Esophagus muscularis mucosa (tissue), 4 donors: ENCODE measurements at regions not wholly inside any gene's neighbourhood (a gene's known extent, or its start where the extent isn't known, plus 50 kb on each side); places are given as distances from the start of the nearest gene placed in this dataset.

Experiments
- DNase-seq: peaks from one replicate; pipeline ENCODE4 v3.0.0-alpha.2; 2017; ENCODE audit errors: extremely low spot score
- H3K27ac ChIP-seq, 4 donors: fragments of 200-600 bp; sonication (generic); replicated peaks in 1 of 4; 1 replicate in 3 of 4; 2 replicates in 1 of 4; pipeline ENCODE4 v1.5.1; 2016 to 2019; ENCODE audit warnings: mild to moderate bottlenecking in 1 of 4
- H3K27me3 ChIP-seq, 4 donors: fragments of 200-600 bp; sonication (generic); one replicate each; pipeline versions ENCODE4 v1.5.1 to v1.6.0; 2016 to 2019
- H3K36me3 ChIP-seq, 4 donors: fragments of 200-600 bp; sonication (generic); one replicate each; pipeline ENCODE4 v1.5.1; 2016 to 2019
- H3K4me1 ChIP-seq, 4 donors: fragments of 200-600 bp; sonication (generic); one replicate each; pipeline ENCODE4 v1.5.1; 2016 to 2019
- H3K4me3 ChIP-seq, 4 donors: fragments of 200-600 bp; sonication (generic); 1 replicate in 2 of 4; 2 replicates in 2 of 4; pipeline ENCODE4 v1.5.1; 2016 to 2019; ENCODE audit warnings: mild to moderate bottlenecking in 4 of 4, moderate library complexity in 1 of 4
- H3K9me3 ChIP-seq, 4 donors: fragments of 200-600 bp; sonication (generic); 1 replicate in 3 of 4; 2 replicates in 1 of 4; pipeline ENCODE4 v1.5.1; 2016 to 2019
- CTCF ChIP-seq, 3 experiments: fragments of 200-600 bp in 2 of 3; fragments of 450-650 bp in 1 of 3; sonication (generic) in 2 of 3; IDR thresholded peaks; one replicate each; pipeline ENCODE4 v1.5.1; 2017 to 2019; ENCODE audit warnings: antibody characterized with exemption in 3 of 3, mild to moderate bottlenecking in 2 of 3, moderate library complexity in 1 of 3
- EP300 ChIP-seq: sonication (generic); formaldehyde crosslinking; IDR thresholded peaks from one replicate; pipeline ENCODE4 v1.6.1; 2017; ENCODE audit warnings: antibody characterized with exemption
- POLR2A ChIP-seq: fragments of 450-650 bp; IDR thresholded peaks from one replicate; pipeline ENCODE4 v1.6.1; 2017; ENCODE audit warnings: antibody characterized with exemption, moderate library complexity, mild to moderate bottlenecking, low read depth
- POLR2AphosphoS5 ChIP-seq, 2 donors: sonication (generic); formaldehyde crosslinking; IDR thresholded peaks; one replicate each; pipeline ENCODE4 v1.6.1; 2017; ENCODE audit warnings: antibody characterized with exemption in 2 of 2
- WGBS: methylation state at CpG from one replicate; pipeline ENCODE4 v1.1.5; 2018; 5-methylcytosine and 5-hydroxymethylcytosine counted together
- intact Hi-C: fragments of 100-400 bp; cut with DNase I; formaldehyde crosslinking; loops from one replicate; pipeline ENCODE4 v1.15.1; 2023

- H3K27me3 ChIP-seq, result no peaks in the 10 kb centered on the region
- H3K36me3 ChIP-seq, result no peaks in the 10 kb centered on the region
- WGBS, result 97% methylated on average over 11 of the region's 11 CpGs
- no peak overlapping the region for H3K4me3 ChIP-seq
- no peaks in the 10 kb centered on the region for H3K9me3 ChIP-seq
- intact Hi-C loops, result no loop called here
- no peaks in the 10 kb centered on the region for H3K4me1 ChIP-seq
- H3K27ac ChIP-seq, result no peak overlapping the region
- no peak for TF ChIP-seq POLR2AphosphoS5 (IDR thresholded peaks at IDR 0.05)
- TF ChIP-seq EP300, result no peak
- TF ChIP-seq POLR2A, result no peak
- no peak for TF ChIP-seq CTCF (IDR thresholded peaks at IDR 0.05)
- DNase-seq, result no peak
These were observed 1311.3 kb upstream of the TMEFF2 start for GRCh38 chr2:193506035-193506434.

DNA sequence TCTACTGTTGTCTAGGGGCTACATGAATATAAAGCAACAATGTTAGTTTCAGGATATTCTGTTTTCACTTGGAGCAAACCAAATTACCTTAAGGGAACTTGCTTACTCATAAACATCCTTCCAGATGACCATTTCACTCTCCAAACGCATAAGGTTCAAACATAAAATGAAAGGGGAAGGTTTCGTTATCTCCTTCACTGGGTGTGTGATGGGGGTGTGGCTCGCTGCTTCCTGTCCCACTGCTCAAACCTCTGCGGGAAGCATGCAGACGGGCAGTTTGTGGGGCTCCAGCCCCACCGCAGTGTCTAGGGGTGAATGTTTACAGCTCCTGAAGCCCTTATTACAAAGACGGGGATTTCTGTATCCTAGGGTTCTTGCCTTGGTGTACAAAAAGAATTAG, 1310.9 kb upstream of the TMEFF2 start:
- H3K36me3 ChIP-seq, result no peaks in the 10 kb centered on the region
- H3K27me3 ChIP-seq, result no peaks in the 10 kb centered on the region
- H3K27ac ChIP-seq, result no peak overlapping the region
- intact Hi-C loops, result no loop called here
- no peaks in the 10 kb centered on the region for H3K4me1 ChIP-seq
- no peaks in the 10 kb centered on the region for H3K9me3 ChIP-seq
- WGBS, result 77% methylated on average over 7 of the region's 7 CpGs
- TF ChIP-seq POLR2AphosphoS5 (IDR thresholded peaks at IDR 0.05) (no peak), POLR2A (no peak), CTCF (IDR thresholded peaks at IDR 0.05) (no peak), EP300 (no peak)
- no peak for DNase-seq
- H3K4me3 ChIP-seq, result no peak overlapping the region

- intact Hi-C loops, result no loop called here
- Histone ChIP-seq H3K27me3 (no peaks in the 10 kb centered on the region), H3K4me1 (no peaks in the 10 kb centered on the region), H3K4me3 (no peak overlapping the region), H3K36me3 (no peaks in the 10 kb centered on the region), H3K9me3 (no peaks in the 10 kb centered on the region), H3K27ac (no peak overlapping the region)
- TF ChIP-seq CTCF (IDR thresholded peaks at IDR 0.05), result no peak
- TF ChIP-seq POLR2AphosphoS5 (IDR thresholded peaks at IDR 0.05), result no peak
- no peak for TF ChIP-seq EP300
- TF ChIP-seq POLR2A, result no peak
- 100% methylated on average over 5 of the region's 42 CpGs for WGBS
- no peak for DNase-seq
These were observed 1307.8 kb upstream of the TMEFF2 start for GRCh38 chr2:193502363-193503035.

- TF ChIP-seq POLR2AphosphoS5 (IDR thresholded peaks at IDR 0.05) (no peak), CTCF (IDR thresholded peaks at IDR 0.05) (no peak), POLR2A (no peak), EP300 (no peak)
- Histone ChIP-seq H3K4me1 (no peaks in the 10 kb centered on the region), H3K36me3 (no peaks in the 10 kb centered on the region), H3K27ac (no peak overlapping the region), H3K4me3 (no peak overlapping the region), H3K9me3 (no peaks in the 10 kb centered on the region), H3K27me3 (no peaks in the 10 kb centered on the region)
- 61% methylated on average over 2 of the region's 2 CpGs for WGBS
- DNase-seq, result no peak
- intact Hi-C loops, result no loop called here
These were observed 1302.1 kb upstream of the TMEFF2 start for GRCh38 chr2:193496786-193497185.

DNA sequence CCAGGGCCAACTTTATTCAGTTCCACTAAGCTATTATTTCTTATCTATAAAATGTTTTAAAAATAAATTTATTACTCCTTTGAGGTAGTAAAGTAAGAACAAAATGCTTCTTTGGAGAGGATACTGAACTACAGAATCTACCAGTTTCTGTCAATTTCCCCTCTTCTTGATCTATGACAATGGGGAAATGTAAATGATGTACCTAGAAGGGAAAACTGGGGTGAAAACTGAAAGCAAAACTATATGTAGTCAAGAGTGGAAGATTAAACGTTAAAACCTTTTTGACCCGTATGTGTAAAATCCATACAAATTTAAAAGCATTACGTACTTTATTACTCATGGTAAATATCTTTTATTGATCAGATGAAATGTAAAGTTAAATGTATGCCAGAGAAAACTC, 1287.8 kb upstream of the TMEFF2 start:
- no peaks in the 10 kb centered on the region for H3K9me3 ChIP-seq
- no peak overlapping the region for H3K4me3 ChIP-seq
- DNase-seq, result no peak
- no peaks in the 10 kb centered on the region for H3K36me3 ChIP-seq
- 89% methylated on average over 3 of the region's 3 CpGs for WGBS
- TF ChIP-seq POLR2A (no peak), EP300 (no peak), CTCF (IDR thresholded peaks at IDR 0.05) (no peak), POLR2AphosphoS5 (IDR thresholded peaks at IDR 0.05) (no peak)
- no peaks in the 10 kb centered on the region for H3K4me1 ChIP-seq
- intact Hi-C loops, result no loop called here
- H3K27me3 ChIP-seq, result no peaks in the 10 kb centered on the region
- H3K27ac ChIP-seq, result no peak overlapping the region
